GM23248 (cell line): ENCODE measurements at regions not wholly inside any gene's neighbourhood (a gene's known extent, or its start where the extent isn't known, plus 50 kb on each side); places are given as distances from the start of the nearest gene placed in this dataset.

Source experiments
- EZH2 ChIP-seq: fragments of 200-600 bp; sonication (generic); IDR thresholded peaks from 2 replicates; pipeline ENCODE4 v1.6.1; 2018; ENCODE audit warnings: antibody characterized with exemption, mild to moderate bottlenecking; ENCODE audit not compliant: insufficient read depth, poor library complexity, severe bottlenecking
- EZH2phosphoT487 ChIP-seq: fragments of 200-600 bp; sonication (generic); IDR thresholded peaks from 2 replicates; pipeline ENCODE4 v1.6.1; 2018; ENCODE audit warnings: antibody characterized with exemption, moderate library complexity, mild to moderate bottlenecking, low read depth; ENCODE audit not compliant: insufficient read depth

- no peak for TF ChIP-seq EZH2
- TF ChIP-seq EZH2phosphoT487, result no peak
Observed at GRCh38 chr4:147034372-147034771, 88.7 kb upstream of the TTC29 start.
